ENCODE measurements at regions not wholly inside any gene's neighbourhood (a gene's known extent, or its start where the extent isn't known, plus 50 kb on each side); places are given as distances from the start of the nearest gene placed in this dataset.

- no peak for TF ChIP-seq POLR2A (IDR thresholded peaks at IDR 0.05)
- TF ChIP-seq CTCF (IDR thresholded peaks at IDR 0.05), result no peak
Measured at GRCh38 chr3:4234889-4235288, 68.3 kb upstream of the SETMAR start.
